Erythroblast (primary cell): ENCODE measurements at regions not wholly inside any gene's neighbourhood (a gene's known extent, or its start where the extent isn't known, plus 50 kb on each side); places are given as distances from the start of the nearest gene placed in this dataset.

Source experiments
- DNase-seq, 2 experiments: peaks; one replicate each; lab custom pipeline; 2025; lab: John Stamatoyannopoulos, UW
- GATA1 ChIP-seq: IDR thresholded peaks from 2 replicates; pipeline ENCODE4 v1.6.1; 2011; ENCODE audit warnings: low read depth, mild to moderate bottlenecking, control low read depth, low read length, moderate library complexity
- POLR2A ChIP-seq: IDR thresholded peaks from 2 replicates; pipeline ENCODE4 v1.6.1; 2011; ENCODE audit warnings: mild to moderate bottlenecking, low read length

DNA sequence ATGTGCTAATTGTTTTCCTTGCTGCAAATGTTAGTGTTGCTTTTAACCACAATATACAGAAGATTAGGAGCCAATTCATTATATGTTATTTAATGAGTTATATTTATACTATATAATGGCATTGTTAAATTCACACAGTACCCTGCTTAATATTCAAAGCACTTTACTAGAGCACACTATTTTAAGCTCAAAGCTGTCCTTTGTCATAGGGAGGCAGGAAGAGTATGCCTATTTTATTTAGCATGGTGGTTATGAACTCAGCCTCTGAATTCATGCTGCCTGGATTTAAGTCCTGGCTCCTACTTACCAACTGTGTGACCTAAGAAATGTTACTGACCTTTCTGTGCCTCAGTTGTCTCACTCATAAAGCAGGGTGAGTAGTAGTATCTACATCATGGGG, 80.5 kb downstream of the FASTKD2 start:
- DNase-seq: no peak
- TF ChIP-seq GATA1: no peak
- TF ChIP-seq POLR2A: no peak

DNA sequence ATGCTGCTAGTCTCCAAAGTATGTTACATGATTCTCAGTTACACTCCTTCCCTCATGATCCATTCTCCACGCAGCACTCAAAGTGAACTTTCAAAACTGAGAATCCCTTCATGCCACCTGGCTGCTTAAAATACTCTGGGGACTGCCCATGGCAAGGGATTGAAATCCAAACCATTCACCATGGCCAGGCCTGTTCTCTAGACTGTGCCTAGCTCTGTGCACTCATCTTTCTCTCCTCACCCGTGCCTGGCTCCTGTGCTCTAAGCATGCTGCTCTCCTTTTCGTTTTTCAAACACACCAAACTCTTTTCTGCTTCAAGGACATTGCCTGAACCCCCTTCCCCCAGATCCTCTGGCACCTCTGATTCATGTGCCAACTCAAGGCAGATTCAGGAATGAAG, 80.9 kb downstream of the FASTKD2 start:
- no peak for TF ChIP-seq GATA1

DNA sequence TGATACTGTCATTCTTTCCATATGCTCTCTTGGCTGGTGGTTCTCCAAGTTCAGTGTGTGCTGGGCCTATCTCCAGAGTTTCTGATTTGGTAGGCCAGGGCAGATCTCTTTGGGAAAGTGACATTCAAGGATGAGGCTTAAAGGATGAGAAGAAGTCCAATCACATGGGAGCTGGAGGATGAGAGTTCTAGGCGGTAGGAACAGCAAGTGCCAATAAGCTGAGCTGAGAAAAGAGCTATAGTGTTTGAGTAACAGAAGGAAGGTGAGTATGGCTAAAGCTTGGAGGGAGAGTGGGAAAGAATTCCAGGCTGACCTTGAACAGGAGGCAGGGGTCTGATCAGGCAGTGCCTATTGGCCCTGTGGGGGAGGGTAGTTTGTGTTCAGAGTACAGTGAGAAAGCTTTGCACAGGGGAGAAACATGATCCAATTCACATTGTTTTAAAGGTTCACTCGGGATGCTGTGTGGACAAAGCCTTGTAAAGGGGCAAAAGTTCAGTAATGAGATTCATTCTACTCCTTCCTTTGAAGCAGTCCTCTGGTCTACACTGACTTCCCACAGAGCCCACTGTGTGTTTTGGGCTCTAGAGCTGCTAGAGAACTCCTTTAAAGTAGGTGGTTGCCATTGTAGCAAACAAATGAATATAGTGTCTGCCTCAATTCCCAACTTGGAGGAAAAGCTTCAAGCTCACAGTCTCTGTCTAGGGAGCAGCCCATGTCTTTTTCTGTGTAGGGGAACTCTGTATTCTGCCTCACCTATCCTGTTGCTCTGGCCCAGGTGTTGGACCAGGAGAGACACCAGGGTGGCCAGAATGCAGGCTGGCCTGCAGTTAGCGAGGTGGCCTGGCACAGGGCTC, 81.8 kb downstream of the FASTKD2 start:
- DNase-seq: no peak
- TF ChIP-seq POLR2A (no peak), GATA1 (no peak)

More for the DNA sequence above, 80.9 kb downstream of the FASTKD2 start:
- no peak for DNase-seq

- no peak for DNase-seq
- TF ChIP-seq POLR2A (no peak), GATA1 (no peak)
These were observed 85.0 kb downstream of the FASTKD2 start for GRCh38 chr2:206850369-206850768.

GRCh38 chr2:206851521-206851920, 86.1 kb downstream of the FASTKD2 start:
- no peak for DNase-seq
- TF ChIP-seq GATA1 (no peak), POLR2A (no peak)

DNA sequence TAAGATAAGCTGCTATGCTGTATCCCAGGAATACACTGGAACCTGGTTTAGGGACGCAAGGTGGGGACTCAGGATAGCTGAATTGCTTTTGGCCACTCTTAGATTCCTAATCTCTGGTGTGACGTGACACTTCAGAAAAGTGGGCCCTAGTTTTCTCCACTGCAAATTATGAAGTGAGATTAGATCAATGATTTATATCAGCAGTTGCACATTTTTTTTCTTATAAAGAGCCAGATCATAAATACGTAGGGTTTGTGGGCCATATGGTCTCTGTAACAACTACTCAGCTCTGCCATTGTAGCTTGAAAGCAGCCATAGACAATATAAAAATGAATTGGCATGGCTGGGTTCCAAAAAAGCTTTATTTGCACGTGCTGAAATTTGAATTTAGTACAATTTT, 85.4 kb upstream of the CPO start:
- TF ChIP-seq POLR2A: no peak
- TF ChIP-seq GATA1: no peak

GRCh38 chr2:206855585-206856433, 83.5 kb upstream of the CPO start:
- DNase-seq: no peak
- TF ChIP-seq POLR2A: no peak

More for the DNA sequence above, 85.4 kb upstream of the CPO start:
- no peak for DNase-seq

DNA sequence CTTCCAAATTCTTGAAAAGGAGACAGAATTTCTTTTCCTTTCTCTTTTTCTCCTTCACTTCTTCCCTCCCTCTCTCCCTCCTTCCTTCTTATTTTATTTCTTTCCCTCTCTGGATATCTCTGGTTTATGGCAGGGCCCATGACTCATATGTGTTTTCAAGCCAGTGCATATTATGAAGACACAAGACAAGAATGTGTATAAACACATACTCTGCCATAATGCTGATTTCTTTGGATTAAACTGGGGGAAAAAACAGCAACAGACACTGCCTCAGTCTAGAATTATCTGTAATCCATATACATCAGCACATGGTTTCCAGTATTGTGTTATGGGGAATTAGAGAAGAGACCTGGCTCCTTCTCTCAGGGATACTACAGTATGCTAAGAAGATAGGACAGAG, 82.8 kb upstream of the CPO start:
- no peak for DNase-seq
- TF ChIP-seq POLR2A: no peak
- TF ChIP-seq GATA1: no peak

DNA sequence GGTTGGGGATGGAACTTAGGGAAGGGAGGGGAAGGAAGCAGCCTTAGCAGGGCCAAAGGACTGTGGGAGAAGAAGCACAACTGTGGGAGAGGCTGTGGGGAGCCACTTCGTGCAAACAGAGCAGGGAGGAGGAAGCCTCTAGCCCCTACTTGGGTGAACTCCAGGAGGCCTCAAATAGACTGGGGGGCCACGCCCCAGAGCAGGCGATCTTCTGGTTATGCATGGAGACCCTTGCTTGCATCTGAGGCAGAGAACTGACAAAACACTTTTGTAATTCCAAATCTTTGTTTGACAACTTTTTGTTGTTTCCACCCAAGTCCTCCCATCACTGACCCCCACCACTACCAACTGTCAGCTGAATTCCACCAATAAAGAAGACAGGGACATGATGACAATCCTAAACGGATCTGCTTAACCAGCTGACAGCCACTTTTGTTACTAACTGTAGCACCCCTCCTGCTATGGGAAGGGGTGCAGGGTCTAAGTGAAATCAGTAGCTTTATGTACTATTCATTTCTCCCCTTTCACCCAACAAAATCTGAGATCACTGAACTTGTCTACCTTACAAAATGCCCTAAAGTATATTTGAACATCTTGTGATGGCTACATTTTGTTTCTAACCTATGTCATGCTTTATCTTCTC, 80.5 kb upstream of the CPO start:
- TF ChIP-seq POLR2A (no peak), GATA1 (no peak)
- no peak for DNase-seq

- no peak for TF ChIP-seq POLR2A
- no peak for TF ChIP-seq GATA1
- no peak for DNase-seq
These were observed 80.0 kb upstream of the CPO start for GRCh38 chr2:206859330-206859739.

DNA sequence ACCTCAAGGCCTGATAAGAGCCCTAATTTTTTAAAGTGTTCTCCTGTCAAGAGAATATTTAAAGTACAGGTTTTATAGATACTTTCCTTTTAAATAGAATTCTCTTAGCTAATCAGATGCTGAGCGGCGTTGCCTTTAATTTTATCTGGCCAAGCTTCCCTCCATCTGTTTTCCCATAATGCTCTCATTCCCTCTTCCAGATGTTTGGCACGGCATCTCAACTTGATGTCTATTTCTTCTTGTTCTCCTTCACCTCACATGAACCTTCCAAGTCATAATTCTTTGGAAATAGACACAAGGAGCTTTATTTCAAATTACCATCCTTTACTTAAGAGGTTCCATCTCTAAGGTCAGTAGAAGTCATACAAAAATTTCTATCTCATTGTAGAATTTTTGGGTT, 76.1 kb upstream of the CPO start:
- TF ChIP-seq POLR2A (no peak), GATA1 (no peak)
- DNase-seq: no peak

GRCh38 chr2:206863716-206864115, 75.6 kb upstream of the CPO start:
- TF ChIP-seq GATA1 (no peak), POLR2A (no peak)

DNA sequence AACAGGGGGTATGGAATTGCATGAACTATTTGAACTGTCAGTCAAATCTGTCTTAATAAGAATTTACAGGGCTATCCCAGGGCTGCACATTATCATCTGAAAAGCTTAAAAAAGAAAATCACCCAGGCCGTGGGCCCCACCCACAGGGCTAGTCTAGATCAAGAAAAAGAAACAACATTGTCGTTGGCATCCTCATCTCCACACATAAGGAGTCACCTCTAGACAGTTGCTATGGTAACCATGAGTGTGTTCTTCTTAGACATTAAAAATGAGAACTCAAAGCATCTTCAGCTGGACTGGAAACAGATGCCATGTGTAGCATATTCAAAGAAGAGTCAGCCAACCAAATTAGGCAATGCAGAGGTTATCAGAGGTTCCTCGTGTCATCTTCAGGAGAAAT, 72.3 kb upstream of the CPO start:
- TF ChIP-seq POLR2A (no peak), GATA1 (no peak)
- DNase-seq: no peak

More at GRCh38 chr2:206863716-206864115, 75.6 kb upstream of the CPO start:
- DNase-seq: no peak

DNA sequence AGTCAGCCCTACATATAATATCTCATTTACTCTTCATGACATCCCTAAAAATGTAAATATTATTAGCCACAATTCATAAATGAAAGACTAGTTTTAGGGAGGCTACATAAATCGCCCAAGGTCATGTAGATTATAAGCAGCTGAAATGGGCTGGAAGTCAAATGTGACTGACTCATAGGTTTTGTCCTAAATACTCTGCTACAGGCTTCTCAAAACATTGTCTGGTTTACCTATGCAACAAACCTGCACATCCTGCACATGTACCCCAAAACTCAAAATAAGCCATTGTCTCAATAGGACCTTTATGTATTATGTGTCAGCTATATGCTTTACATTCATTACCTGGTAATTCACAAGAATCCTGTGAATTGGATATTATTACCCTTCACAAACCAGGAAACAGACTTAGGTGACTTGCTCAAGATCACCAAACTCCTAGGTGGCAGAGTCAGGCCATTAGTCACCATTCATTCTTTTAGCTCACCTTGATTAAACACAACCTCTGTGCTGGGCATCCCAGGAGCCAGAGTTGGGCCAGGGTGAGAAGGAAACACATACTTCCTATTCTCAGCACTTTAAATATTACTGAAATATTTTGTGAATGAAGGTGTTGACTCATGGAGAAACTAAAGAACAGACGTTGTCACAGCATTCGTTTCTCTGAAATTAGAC, 69.4 kb upstream of the CPO start:
- DNase-seq: no peak
- TF ChIP-seq POLR2A: no peak
